ENCODE measurements at regions not wholly inside any gene's neighbourhood (a gene's known extent, or its start where the extent isn't known, plus 50 kb on each side); places are given as distances from the start of the nearest gene placed in this dataset.

DNA sequence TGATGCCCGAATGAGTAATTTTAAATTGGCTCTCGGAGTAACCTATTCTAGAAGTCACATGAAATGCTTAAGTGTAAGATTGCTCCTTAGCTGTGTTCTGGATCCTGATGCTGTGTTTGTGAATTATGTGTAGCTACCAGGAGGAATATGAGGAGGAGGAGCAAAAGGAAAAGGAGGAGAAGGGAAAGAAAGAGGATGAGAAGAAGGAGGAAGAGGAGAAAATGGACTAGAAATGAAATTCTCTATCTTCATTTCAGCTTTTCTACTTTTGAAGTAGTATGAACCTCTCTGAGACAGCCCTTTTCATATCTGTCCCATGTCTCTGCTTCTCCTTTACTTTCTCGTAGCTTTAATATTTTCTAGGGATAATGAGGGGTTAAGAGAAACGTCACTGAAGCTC lies 119.4 kb upstream of the ACTBL2 start:
- Histone ChIP-seq H3K4me1 (ENCODE audit: insufficient read depth) (no peaks in the 10 kb centered on the region), H3K4me3 (ENCODE audit: low read depth, low read length) (no peak overlapping the region), H3K27ac (ENCODE audit: low read depth) (no peak overlapping the region), H3K36me3 (ENCODE audit: insufficient read depth) (no peaks in the 10 kb centered on the region)
- WGBS, result 78% methylated on average over 4 of the region's 4 CpGs
- no peak for DNase-seq (ENCODE audit: extremely low spot score)

DNA sequence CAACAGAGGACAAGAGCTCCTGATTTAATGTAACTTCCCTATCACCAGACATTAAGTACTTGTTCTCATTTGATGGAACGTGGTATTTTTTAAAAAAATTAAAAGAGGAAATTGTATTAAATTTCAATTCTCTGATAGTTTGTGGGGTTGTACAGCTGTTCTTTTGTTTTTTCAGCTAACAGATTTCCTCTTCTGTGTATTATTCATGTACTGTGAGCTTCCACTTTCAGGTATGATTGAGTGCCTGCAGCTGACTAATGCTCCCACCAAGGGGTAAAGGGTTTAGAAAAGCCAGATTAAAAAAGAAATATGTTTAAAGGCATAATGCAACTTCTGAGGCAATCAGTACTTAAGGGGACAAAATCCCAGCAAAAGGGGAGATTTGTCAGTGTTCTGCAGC lies 117.7 kb upstream of the ACTBL2 start:
- no peak for DNase-seq (ENCODE audit: extremely low spot score)
- WGBS, result 80% methylated on average over 1 of the region's 1 CpG
- no peaks in the 10 kb centered on the region for H3K4me1 ChIP-seq (ENCODE audit: insufficient read depth)

GRCh38 chr5:57598756-57599155 lies 116.1 kb upstream of the ACTBL2 start:
- Histone ChIP-seq H3K36me3 (ENCODE audit: insufficient read depth) (no peaks in the 10 kb centered on the region), H3K27ac (ENCODE audit: low read depth) (no peak overlapping the region), H3K4me1 (ENCODE audit: insufficient read depth) (no peaks in the 10 kb centered on the region), H3K4me3 (ENCODE audit: low read depth, low read length) (no peak overlapping the region)
- DNase-seq (ENCODE audit: extremely low spot score), result no peak
- 78% methylated on average over 3 of the region's 3 CpGs for WGBS

More for the DNA sequence above, 117.7 kb upstream of the ACTBL2 start:
- Histone ChIP-seq H3K4me3 (ENCODE audit: low read depth, low read length) (no peak overlapping the region), H3K27ac (ENCODE audit: low read depth) (no peak overlapping the region), H3K36me3 (ENCODE audit: insufficient read depth) (no peaks in the 10 kb centered on the region)

- WGBS, result 93% methylated on average over 10 of the region's 10 CpGs
- Histone ChIP-seq H3K27ac (ENCODE audit: low read depth) (no peak overlapping the region), H3K4me1 (ENCODE audit: insufficient read depth) (no peaks in the 10 kb centered on the region), H3K4me3 (ENCODE audit: low read depth, low read length) (no peak overlapping the region), H3K36me3 (ENCODE audit: insufficient read depth) (no peaks in the 10 kb centered on the region)
- no peak for DNase-seq (ENCODE audit: extremely low spot score)
Measured at GRCh38 chr5:57598097-57598496, 115.5 kb upstream of the ACTBL2 start.

GRCh38 chr5:57595523-57595991 lies 112.9 kb upstream of the ACTBL2 start:
- Histone ChIP-seq H3K4me1 (ENCODE audit: insufficient read depth) (no peaks in the 10 kb centered on the region), H3K27ac (ENCODE audit: low read depth) (no peak overlapping the region), H3K36me3 (ENCODE audit: insufficient read depth) (no peaks in the 10 kb centered on the region), H3K4me3 (ENCODE audit: low read depth, low read length) (no peak overlapping the region)
- no peak for DNase-seq (ENCODE audit: extremely low spot score)
- WGBS, result 41% methylated on average over 1 of the region's 1 CpG

- DNase-seq (ENCODE audit: extremely low spot score), result no peak
- WGBS, result 68% methylated on average over 6 of the region's 6 CpGs
- Histone ChIP-seq H3K27ac (ENCODE audit: low read depth) (no peak overlapping the region), H3K4me3 (ENCODE audit: low read depth, low read length) (no peak overlapping the region), H3K4me1 (ENCODE audit: insufficient read depth) (no peaks in the 10 kb centered on the region), H3K36me3 (ENCODE audit: insufficient read depth) (no peaks in the 10 kb centered on the region)
Measured at GRCh38 chr5:57594436-57594835, 111.8 kb upstream of the ACTBL2 start.

DNA sequence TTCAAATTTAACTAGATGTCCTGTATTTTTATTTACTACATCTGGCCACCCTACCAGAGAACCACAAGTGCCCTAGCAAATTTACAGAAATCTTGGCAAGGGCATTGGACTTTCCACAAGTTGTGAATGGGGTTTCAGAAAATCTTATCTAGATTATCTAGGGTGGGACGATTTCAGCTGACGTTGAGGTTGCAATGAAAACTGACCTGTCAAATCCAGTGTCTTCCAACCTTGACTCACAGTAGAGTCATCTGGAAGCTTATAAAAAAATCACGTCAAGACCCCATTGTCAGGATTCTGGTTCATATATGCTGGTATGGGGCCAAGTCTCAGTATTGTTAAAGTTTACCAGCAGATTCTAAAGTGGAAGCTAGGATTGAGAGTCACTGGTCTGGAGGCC lies 109.6 kb upstream of the ACTBL2 start:
- H3K4me1 ChIP-seq (ENCODE audit: insufficient read depth), result no peaks in the 10 kb centered on the region
- 68% methylated on average over 3 of the region's 3 CpGs for WGBS
- no peak overlapping the region for H3K27ac ChIP-seq (ENCODE audit: low read depth)
- no peak overlapping the region for H3K4me3 ChIP-seq (ENCODE audit: low read depth, low read length)
- no peaks in the 10 kb centered on the region for H3K36me3 ChIP-seq (ENCODE audit: insufficient read depth)
- DNase-seq (ENCODE audit: extremely low spot score), result no peak

GRCh38 chr5:57586649-57587048 lies 104.0 kb upstream of the ACTBL2 start:
- H3K36me3 ChIP-seq (ENCODE audit: insufficient read depth), result no peaks in the 10 kb centered on the region
- H3K27ac ChIP-seq (ENCODE audit: low read depth), result no peak overlapping the region
- no peaks in the 10 kb centered on the region for H3K4me1 ChIP-seq (ENCODE audit: insufficient read depth)
- 59% methylated on average over 1 of the region's 1 CpG for WGBS
- no peak for DNase-seq (ENCODE audit: extremely low spot score)
- H3K4me3 ChIP-seq (ENCODE audit: low read depth, low read length), result no peak overlapping the region

DNA sequence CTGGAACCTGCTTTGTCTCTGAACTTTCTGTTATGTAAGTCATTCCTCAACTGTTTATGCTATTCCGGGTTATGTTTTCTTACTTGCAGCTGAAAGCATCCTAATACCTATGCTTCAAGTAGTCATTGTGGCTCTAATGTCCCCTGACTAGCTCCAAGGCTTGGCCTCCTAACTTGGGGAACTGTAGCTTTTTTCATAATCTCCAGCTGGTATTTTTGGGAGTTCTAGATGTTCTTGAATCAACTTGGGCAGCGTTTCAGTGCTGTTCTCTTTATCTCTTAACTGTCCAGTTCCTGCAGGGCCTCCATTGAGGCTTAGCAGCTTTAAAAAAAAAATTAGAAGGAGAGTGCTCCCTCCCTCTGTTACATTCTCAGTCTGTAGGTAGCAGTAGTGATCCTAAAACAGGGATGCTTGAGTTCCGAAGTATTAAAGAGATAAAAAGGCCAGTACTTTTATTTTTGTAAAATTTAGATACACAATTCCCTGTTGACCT lies 100.0 kb upstream of the ACTBL2 start:
- H3K27ac ChIP-seq (ENCODE audit: low read depth), result no peak overlapping the region
- H3K4me3 ChIP-seq (ENCODE audit: low read depth, low read length), result no peak overlapping the region
- DNase-seq (ENCODE audit: extremely low spot score), result no peak
- 75% methylated on average over 3 of the region's 3 CpGs for WGBS
- H3K4me1 ChIP-seq (ENCODE audit: insufficient read depth), result no peaks in the 10 kb centered on the region
- H3K36me3 ChIP-seq (ENCODE audit: insufficient read depth), result no peaks in the 10 kb centered on the region

DNA sequence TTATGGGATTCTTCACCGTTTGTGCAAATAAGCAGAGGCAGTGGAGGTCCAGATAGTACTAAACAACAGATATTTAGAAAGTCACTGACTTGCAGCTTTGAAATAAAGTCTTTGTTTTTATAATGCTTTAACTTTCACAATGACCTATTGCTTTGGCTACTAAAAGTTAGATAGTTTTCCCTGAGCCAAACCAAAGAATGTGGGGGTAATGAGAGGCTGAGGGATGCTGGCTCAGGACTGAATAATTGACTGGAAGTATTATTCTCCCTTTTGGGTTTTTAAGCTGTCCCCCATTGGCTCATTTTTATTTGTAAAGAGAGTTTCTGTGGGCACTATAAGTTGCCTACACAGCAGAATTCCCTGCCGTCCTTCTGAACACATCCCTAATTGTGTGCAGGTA lies 99.2 kb upstream of the ACTBL2 start:
- 70% methylated on average over 2 of the region's 2 CpGs for WGBS
- H3K27ac ChIP-seq (ENCODE audit: low read depth), result no peak overlapping the region

DNA sequence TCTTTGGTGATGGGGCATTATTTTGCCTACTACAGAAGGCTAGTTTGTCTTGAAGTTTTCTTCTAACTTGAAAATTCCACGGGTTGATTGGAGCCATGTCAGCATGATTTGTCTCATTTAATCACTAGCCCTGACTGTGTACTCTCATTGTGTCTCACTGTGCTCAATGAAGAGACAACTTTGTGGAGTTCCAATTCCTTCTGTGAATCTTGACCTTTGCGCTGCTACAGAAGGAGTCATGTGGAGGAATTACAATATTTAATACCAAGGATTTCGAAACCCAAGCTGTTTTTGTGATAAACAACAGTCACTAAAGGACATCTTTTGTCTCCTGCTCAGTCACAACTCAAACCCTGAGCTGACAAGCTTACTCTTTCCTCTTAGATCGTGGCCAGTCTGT lies 98.6 kb upstream of the ACTBL2 start:
- Histone ChIP-seq H3K36me3 (ENCODE audit: insufficient read depth) (no peaks in the 10 kb centered on the region), H3K4me3 (ENCODE audit: low read depth, low read length) (no peak overlapping the region), H3K27ac (ENCODE audit: low read depth) (no peak overlapping the region), H3K4me1 (ENCODE audit: insufficient read depth) (no peaks in the 10 kb centered on the region)
- WGBS, result 84% methylated on average over 4 of the region's 4 CpGs
- no peak for DNase-seq (ENCODE audit: extremely low spot score)

More for the DNA sequence above, 99.2 kb upstream of the ACTBL2 start:
- Histone ChIP-seq H3K36me3 (ENCODE audit: insufficient read depth) (no peaks in the 10 kb centered on the region), H3K4me3 (ENCODE audit: low read depth, low read length) (no peak overlapping the region), H3K4me1 (ENCODE audit: insufficient read depth) (no peaks in the 10 kb centered on the region)
- DNase-seq (ENCODE audit: extremely low spot score), result no peak

DNA sequence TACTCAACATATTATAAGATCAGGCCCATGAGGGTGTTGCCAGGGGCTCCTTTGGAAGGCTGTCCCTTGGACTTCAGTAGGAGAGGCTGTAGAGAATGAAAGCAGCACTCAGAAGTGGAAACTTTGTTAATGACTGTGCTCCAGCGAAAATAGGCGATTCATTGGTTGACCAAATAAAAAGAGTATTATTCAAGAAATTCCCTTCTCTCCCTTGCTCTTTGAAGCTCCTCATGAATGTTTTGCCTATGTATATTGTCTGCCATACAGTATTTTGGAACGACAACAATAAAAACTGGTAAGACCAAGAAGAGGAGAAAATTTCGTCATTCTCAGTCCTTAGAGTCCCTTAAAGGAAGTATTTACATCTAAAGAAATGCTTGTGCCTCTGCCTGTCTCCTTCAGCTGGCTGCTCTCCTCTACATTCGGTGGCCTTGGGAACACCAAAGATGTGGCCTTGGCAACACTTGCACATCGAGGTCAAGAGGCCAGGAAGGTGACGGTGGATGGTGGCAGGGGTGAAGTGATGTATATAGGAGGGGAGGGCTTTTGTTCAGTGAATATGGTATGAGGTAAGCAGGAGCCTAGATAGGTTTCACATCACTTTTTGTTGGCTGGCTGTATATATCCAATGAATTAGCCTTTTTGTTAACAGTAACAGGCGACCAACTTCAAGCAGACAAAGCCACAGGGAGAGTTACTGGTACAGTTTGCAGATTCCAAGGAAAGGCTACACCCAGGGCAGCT lies 95.0 kb upstream of the ACTBL2 start:
- H3K36me3 ChIP-seq (ENCODE audit: insufficient read depth), result no peaks in the 10 kb centered on the region
- WGBS, result 89% methylated on average over 8 of the region's 8 CpGs

GRCh38 chr5:57576317-57576716 lies 93.7 kb upstream of the ACTBL2 start:
- DNase-seq (ENCODE audit: extremely low spot score), result no peak
- 87% methylated on average over 6 of the region's 6 CpGs for WGBS
- no peaks in the 10 kb centered on the region for H3K4me1 ChIP-seq (ENCODE audit: insufficient read depth)
- no peaks in the 10 kb centered on the region for H3K36me3 ChIP-seq (ENCODE audit: insufficient read depth)
- H3K27ac ChIP-seq (ENCODE audit: low read depth), result no peak overlapping the region
- H3K4me3 ChIP-seq (ENCODE audit: low read depth, low read length), result no peak overlapping the region

More for the DNA sequence above, 95.0 kb upstream of the ACTBL2 start:
- H3K4me3 ChIP-seq (ENCODE audit: low read depth, low read length), result no peak overlapping the region
- H3K27ac ChIP-seq (ENCODE audit: low read depth), result no peak overlapping the region
- DNase-seq (ENCODE audit: extremely low spot score), result no peak
- no peaks in the 10 kb centered on the region for H3K4me1 ChIP-seq (ENCODE audit: insufficient read depth)

DNA sequence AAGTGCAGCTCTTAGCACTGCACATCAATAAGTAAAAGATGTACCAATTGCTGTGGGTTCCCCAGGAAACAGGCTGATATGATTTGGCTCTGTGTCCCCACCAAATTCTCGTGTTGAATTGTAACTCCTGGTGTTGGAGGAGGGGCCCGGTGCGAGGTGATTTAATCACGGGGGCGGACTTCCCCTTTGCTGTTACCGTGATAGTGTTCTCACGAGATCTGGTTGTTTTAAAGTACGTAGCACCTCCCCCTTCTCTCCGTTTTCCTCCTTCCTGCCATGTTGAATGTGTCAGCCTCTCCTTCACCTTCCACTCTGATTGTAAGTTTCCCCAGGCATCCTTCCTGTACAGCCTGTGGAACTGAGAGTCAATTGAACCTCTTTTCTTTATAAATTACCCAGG lies 93.2 kb upstream of the ACTBL2 start:
- 79% methylated on average over 9 of the region's 9 CpGs for WGBS
- no peaks in the 10 kb centered on the region for H3K4me1 ChIP-seq (ENCODE audit: insufficient read depth)
- H3K4me3 ChIP-seq (ENCODE audit: low read depth, low read length), result no peak overlapping the region
- DNase-seq (ENCODE audit: extremely low spot score), result no peak
- H3K36me3 ChIP-seq (ENCODE audit: insufficient read depth), result no peaks in the 10 kb centered on the region
- H3K27ac ChIP-seq (ENCODE audit: low read depth), result no peak overlapping the region

Data from urinary bladder (tissue), 3 donors.